SK-N-SH treated with all-trans-retinoic acid at 6 μM for 48 hours (cell line): ENCODE measurements at regions not wholly inside any gene's neighbourhood (a gene's known extent, or its start where the extent isn't known, plus 50 kb on each side); places are given as distances from the start of the nearest gene placed in this dataset.

Source experiments
- ATAC-seq: fragments of 200-7000 bp; cut with Tn5 transposase; 3 replicates; pipeline ENCODE4 v1.9.1; 2020; ENCODE audit warnings: mild to moderate bottlenecking, moderate library complexity
- ARNTL ChIP-seq: fragments of 450-650 bp; formaldehyde crosslinking; IDR thresholded peaks from 2 replicates; pipeline ENCODE4 v1.5.0; 2020; ENCODE audit warnings: low read depth, mild to moderate bottlenecking, moderate library complexity, borderline replicate concordance
- BACH2 ChIP-seq: fragments of 250-450 bp; sonication (Bioruptor Pico); IDR thresholded peaks from 2 replicates; pipeline ENCODE4 v1.9.0; 2021; ENCODE audit warnings: mild to moderate bottlenecking, borderline replicate concordance
- CSDC2 ChIP-seq: fragments of 250-450 bp; sonication (Bioruptor Pico); IDR thresholded peaks from 2 replicates; pipeline ENCODE4 v1.5.0; 2020; ENCODE audit warnings: mild to moderate bottlenecking, moderate library complexity
- ESRRG ChIP-seq: fragments of 250-450 bp; sonication (Bioruptor Pico); IDR thresholded peaks from 2 replicates; pipeline ENCODE4 v1.6.1; 2021; ENCODE audit warnings: mild to moderate bottlenecking
- ISL1 ChIP-seq: fragments of 250-450 bp; sonication (Bioruptor Pico); IDR thresholded peaks from 2 replicates; pipeline ENCODE4 v2.1.2; 2022; ENCODE audit warnings: mild to moderate bottlenecking, moderate library complexity
- OSR1 ChIP-seq: fragments of 250-450 bp; sonication (Bioruptor Pico); IDR thresholded peaks from 2 replicates; pipeline ENCODE4 v1.8.0; 2022; ENCODE audit warnings: moderate library complexity, mild to moderate bottlenecking, inconsistent platforms
- PPARA ChIP-seq: fragments of 250-450 bp; sonication (Bioruptor Pico); IDR thresholded peaks from 2 replicates; pipeline ENCODE4 v1.5.0; 2020; ENCODE audit warnings: mild to moderate bottlenecking, borderline replicate concordance
- RARB ChIP-seq: fragments of 250-450 bp; sonication (Bioruptor Pico); IDR thresholded peaks from 2 replicates; pipeline ENCODE4 v1.8.0; 2021; ENCODE audit warnings: mild to moderate bottlenecking, moderate library complexity
- TCF4 ChIP-seq: fragments of 250-450 bp; sonication (Bioruptor Pico); IDR thresholded peaks from 2 replicates; pipeline ENCODE4 v1.8.0; 2021; ENCODE audit warnings: mild to moderate bottlenecking, moderate library complexity, borderline replicate concordance
- TOX ChIP-seq: fragments of 250-450 bp; sonication (Bioruptor Pico); IDR thresholded peaks from 2 replicates; pipeline ENCODE4 v1.8.0; 2021; ENCODE audit warnings: mild to moderate bottlenecking, moderate library complexity, borderline replicate concordance
- ZC3H10 ChIP-seq: fragments of 250-450 bp; sonication (Bioruptor Pico); IDR thresholded peaks from 2 replicates; pipeline ENCODE4 v1.5.1; 2021; ENCODE audit warnings: mild to moderate bottlenecking, moderate library complexity
- ZFP3 ChIP-seq: fragments of 250-450 bp; sonication (Bioruptor Pico); IDR thresholded peaks from 2 replicates; pipeline ENCODE4 v1.5.0; 2020; ENCODE audit warnings: mild to moderate bottlenecking, moderate library complexity
- ZFP30 ChIP-seq: fragments of 450-650 bp; formaldehyde crosslinking; IDR thresholded peaks from 2 replicates; pipeline ENCODE4 v1.5.0; 2022; ENCODE audit warnings: mild to moderate bottlenecking, moderate library complexity
- ZNF565 ChIP-seq: fragments of 450-650 bp; formaldehyde crosslinking; conservative IDR thresholded peaks from 2 replicates; pipeline ENCODE4 v1.5.0; 2020; ENCODE audit warnings: low read depth, mild to moderate bottlenecking, moderate library complexity
- ZNF70 ChIP-seq: fragments of 450-650 bp; formaldehyde crosslinking; IDR thresholded peaks from 2 replicates; pipeline ENCODE4 v1.5.0; 2020; ENCODE audit warnings: mild to moderate bottlenecking, moderate library complexity
- ZNF8 ChIP-seq: fragments of 450-650 bp; formaldehyde crosslinking; IDR thresholded peaks from 2 replicates; pipeline ENCODE4 v1.5.0; 2020; ENCODE audit warnings: mild to moderate bottlenecking, moderate library complexity
- TF ChIP-seq, protein P1 (sequence below): fragments of 250-450 bp; sonication (Bioruptor Pico); IDR thresholded peaks from 2 replicates; pipeline ENCODE4 v1.5.1; 2021; ENCODE audit warnings: mild to moderate bottlenecking, moderate library complexity
- TF ChIP-seq, protein P2 (sequence below): fragments of 250-450 bp; sonication (Bioruptor Pico); IDR thresholded peaks from 2 replicates; pipeline ENCODE4 v1.8.0; 2020; ENCODE audit warnings: mild to moderate bottlenecking, moderate library complexity, borderline replicate concordance
- TF ChIP-seq, protein P3 (sequence below): fragments of 250-450 bp; sonication (Bioruptor Pico); IDR thresholded peaks from 2 replicates; pipeline ENCODE4 v1.8.0; 2021; ENCODE audit warnings: low read depth, mild to moderate bottlenecking, moderate library complexity, borderline replicate concordance
- TF ChIP-seq, protein P4 (sequence below): fragments of 250-450 bp; sonication (Bioruptor Pico); IDR thresholded peaks from 2 replicates; pipeline ENCODE4 v1.5.0; 2020; ENCODE audit warnings: mild to moderate bottlenecking, moderate library complexity
- TF ChIP-seq, protein P5 (sequence below): fragments of 250-450 bp; sonication (Bioruptor Pico); IDR thresholded peaks from 2 replicates; pipeline ENCODE4 v1.5.1; 2020; ENCODE audit warnings: low read depth, mild to moderate bottlenecking, moderate library complexity

DNA sequence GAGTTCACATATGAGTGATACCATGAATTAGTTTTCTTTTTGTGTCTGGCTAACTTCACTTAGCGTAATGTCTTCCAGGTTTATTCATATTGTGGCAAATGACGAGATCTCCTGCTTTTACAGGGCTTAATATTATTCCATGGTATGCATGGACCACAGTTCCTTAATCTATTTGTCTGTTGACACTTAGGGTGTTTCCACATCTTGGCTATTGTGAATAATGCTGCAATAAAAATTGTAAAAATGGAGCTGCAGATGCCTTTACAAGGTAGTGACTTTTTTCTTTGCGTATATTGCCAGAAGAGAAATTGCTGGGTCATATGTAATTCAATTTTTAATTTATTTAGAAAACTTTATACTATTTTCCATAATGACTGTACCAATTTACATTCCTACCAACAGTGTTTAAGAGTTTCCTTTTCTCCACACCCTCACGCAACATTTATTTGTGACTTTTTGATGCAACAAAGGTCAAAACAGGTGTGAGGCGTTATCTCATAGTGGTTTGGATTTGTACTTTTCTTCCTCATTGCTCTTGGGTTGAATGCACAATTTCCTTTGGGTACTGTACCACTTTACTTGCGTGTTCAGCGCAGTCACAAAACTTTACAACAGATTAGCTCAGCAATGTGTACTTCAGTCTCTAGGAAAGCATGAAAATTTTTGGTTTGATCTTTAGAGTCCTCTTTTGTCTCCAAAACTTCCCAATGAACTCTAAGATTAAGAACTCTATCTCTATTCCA is 240.8 kb downstream of the PPARGC1A start:
- no peak for TF ChIP-seq ARNTL
- no peak for TF ChIP-seq PPARA
- TF ChIP-seq BACH2 (CRISPR knock-in tag): no peak
- TF ChIP-seq ZNF8: no peak
- no peak for TF ChIP-seq RARB (CRISPR knock-in tag)
- no peak for TF ChIP-seq TCF4 (CRISPR knock-in tag)
- TF ChIP-seq ZFP3 (CRISPR knock-in tag): no peak
- no peak for TF ChIP-seq CSDC2 (CRISPR knock-in tag)
- TF ChIP-seq, protein P1, sequence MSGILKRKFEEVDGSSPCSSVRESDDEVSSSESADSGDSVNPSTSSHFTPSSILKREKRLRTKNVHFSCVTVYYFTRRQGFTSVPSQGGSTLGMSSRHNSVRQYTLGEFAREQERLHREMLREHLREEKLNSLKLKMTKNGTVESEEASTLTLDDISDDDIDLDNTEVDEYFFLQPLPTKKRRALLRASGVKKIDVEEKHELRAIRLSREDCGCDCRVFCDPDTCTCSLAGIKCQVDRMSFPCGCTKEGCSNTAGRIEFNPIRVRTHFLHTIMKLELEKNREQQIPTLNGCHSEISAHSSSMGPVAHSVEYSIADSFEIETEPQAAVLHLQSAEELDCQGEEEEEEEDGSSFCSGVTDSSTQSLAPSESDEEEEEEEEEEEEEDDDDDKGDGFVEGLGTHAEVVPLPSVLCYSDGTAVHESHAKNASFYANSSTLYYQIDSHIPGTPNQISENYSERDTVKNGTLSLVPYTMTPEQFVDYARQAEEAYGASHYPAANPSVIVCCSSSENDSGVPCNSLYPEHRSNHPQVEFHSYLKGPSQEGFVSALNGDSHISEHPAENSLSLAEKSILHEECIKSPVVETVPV (CRISPR knock-in tag): no peak
- TF ChIP-seq ZC3H10 (CRISPR knock-in tag): no peak
- TF ChIP-seq ISL1 (CRISPR knock-in tag): no peak
- no peak for TF ChIP-seq OSR1

DNA sequence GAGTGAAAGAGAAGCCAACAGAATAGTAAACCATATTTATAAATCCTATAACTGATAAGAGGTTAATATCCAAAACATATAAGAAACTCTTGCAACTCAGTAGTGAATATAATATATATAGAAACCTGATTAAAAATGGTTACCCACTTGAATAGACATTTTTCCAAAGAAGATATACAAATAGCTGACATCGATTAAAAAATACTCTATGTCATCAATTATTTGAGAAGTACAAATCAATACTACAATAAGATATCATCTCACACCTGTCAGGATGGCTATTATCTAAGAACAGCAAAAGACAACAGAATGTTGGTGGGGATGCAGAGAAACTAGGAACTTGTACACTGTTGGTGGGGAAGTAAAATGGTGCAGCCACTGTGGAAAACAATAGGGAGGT is 254.4 kb downstream of the PPARGC1A start:
- TF ChIP-seq, protein P2, sequence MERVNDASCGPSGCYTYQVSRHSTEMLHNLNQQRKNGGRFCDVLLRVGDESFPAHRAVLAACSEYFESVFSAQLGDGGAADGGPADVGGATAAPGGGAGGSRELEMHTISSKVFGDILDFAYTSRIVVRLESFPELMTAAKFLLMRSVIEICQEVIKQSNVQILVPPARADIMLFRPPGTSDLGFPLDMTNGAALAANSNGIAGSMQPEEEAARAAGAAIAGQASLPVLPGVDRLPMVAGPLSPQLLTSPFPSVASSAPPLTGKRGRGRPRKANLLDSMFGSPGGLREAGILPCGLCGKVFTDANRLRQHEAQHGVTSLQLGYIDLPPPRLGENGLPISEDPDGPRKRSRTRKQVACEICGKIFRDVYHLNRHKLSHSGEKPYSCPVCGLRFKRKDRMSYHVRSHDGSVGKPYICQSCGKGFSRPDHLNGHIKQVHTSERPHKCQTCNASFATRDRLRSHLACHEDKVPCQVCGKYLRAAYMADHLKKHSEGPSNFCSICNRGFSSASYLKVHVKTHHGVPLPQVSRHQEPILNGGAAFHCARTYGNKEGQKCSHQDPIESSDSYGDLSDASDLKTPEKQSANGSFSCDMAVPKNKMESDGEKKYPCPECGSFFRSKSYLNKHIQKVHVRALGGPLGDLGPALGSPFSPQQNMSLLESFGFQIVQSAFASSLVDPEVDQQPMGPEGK (CRISPR knock-in tag): no peak
- no peak for TF ChIP-seq ZFP30
- no peak for ATAC-seq

More for the DNA sequence above, 240.8 kb downstream of the PPARGC1A start:
- ATAC-seq: no peak

DNA sequence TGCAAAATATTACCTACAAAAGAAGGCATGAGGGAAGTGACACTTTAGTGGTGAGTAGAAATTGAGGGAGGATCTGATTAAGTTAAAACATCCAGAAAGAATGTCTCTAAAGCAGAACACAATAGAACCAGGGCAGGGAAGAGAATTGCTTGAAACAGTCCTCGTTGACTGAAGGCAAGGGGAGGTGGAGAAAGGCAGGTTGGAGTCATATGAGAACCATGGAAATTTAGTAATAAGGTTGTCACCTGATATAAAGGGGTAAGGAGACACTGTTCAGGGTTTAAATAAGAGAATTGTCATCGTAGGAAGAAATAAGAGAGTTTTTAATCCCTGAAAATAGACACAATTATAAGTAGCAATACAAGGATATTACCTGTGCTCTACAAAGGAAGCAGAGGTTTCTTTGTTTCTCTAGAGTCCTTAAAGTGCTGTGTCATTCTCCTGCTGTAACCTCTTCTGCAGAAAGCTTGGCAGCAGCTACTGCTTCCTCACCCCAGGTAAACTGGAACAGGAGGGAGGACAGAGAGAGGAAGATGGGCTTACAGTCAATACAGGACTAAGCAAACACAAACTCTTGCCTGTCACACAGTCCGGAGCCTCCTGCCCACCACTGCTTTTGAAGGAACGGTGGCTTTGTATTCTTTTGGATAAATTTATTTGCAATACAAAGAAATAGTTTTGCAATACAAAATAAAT is 258.4 kb downstream of the PPARGC1A start:
- TF ChIP-seq ZNF70 (CRISPR knock-in tag) (no peak), ISL1 (CRISPR knock-in tag) (no peak), ZC3H10 (CRISPR knock-in tag) (no peak)
- TF ChIP-seq, all 23 proteins: peak for 0
- no peak for ATAC-seq

DNA sequence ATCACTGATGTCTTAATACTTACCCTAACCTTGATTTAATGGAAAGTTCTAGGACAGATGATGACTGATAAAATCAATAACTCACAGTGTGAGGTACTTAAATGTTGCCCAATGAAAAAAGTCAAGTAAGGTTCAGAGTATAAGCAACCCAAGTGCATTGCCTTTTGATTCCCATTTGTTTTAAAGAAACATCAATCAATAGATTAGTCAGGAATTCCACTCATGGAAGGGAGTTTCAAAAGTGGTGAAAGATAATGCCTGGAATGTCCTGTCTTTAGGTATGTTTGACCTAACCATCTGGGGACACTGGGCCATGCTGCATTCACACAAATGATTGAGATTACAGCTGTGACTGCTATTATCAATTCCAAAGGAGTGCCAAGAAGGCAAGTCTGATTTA is 259.7 kb downstream of the PPARGC1A start:
- no peak for ATAC-seq
- TF ChIP-seq, protein P3, sequence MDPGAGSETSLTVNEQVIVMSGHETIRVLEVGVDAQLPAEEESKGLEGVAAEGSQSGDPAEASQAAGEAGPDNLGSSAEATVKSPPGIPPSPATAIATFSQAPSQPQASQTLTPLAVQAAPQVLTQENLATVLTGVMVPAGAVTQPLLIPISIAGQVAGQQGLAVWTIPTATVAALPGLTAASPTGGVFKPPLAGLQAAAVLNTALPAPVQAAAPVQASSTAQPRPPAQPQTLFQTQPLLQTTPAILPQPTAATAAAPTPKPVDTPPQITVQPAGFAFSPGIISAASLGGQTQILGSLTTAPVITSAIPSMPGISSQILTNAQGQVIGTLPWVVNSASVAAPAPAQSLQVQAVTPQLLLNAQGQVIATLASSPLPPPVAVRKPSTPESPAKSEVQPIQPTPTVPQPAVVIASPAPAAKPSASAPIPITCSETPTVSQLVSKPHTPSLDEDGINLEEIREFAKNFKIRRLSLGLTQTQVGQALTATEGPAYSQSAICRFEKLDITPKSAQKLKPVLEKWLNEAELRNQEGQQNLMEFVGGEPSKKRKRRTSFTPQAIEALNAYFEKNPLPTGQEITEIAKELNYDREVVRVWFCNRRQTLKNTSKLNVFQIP (CRISPR knock-in tag): no peak

DNA sequence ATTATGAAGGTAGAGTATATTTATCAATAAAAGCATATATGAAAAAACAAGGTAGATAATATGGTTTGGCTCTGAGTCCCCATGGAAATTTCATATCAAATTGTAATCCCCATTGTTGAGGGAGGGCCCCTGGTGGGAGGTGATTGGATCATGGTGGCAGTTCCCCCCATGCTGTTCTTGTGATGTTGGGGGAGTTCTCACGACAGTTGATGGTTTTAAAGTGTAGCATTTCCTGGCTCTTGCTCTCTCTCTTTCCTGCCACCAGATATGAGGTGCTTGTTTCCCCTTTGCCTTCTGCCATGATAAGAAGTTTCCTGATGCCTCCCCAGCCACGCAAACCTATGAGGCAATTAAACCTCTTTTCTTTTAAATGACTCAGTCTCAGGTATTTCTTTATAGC is 260.4 kb downstream of the PPARGC1A start:
- ATAC-seq: no peak
- no peak for TF ChIP-seq TCF4 (CRISPR knock-in tag)
- TF ChIP-seq, protein P1 (CRISPR knock-in tag): no peak
- TF ChIP-seq, protein P4, sequence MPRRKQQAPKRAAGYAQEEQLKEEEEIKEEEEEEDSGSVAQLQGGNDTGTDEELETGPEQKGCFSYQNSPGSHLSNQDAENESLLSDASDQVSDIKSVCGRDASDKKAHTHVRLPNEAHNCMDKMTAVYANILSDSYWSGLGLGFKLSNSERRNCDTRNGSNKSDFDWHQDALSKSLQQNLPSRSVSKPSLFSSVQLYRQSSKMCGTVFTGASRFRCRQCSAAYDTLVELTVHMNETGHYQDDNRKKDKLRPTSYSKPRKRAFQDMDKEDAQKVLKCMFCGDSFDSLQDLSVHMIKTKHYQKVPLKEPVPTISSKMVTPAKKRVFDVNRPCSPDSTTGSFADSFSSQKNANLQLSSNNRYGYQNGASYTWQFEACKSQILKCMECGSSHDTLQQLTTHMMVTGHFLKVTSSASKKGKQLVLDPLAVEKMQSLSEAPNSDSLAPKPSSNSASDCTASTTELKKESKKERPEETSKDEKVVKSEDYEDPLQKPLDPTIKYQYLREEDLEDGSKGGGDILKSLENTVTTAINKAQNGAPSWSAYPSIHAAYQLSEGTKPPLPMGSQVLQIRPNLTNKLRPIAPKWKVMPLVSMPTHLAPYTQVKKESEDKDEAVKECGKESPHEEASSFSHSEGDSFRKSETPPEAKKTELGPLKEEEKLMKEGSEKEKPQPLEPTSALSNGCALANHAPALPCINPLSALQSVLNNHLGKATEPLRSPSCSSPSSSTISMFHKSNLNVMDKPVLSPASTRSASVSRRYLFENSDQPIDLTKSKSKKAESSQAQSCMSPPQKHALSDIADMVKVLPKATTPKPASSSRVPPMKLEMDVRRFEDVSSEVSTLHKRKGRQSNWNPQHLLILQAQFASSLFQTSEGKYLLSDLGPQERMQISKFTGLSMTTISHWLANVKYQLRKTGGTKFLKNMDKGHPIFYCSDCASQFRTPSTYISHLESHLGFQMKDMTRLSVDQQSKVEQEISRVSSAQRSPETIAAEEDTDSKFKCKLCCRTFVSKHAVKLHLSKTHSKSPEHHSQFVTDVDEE (CRISPR knock-in tag): no peak
- TF ChIP-seq CSDC2 (CRISPR knock-in tag): no peak
- no peak for TF ChIP-seq PPARA
- no peak for TF ChIP-seq ZNF565 (CRISPR knock-in tag)
- no peak for TF ChIP-seq ZNF8
- TF ChIP-seq BACH2 (CRISPR knock-in tag): no peak
- TF ChIP-seq ISL1 (CRISPR knock-in tag): no peak
- TF ChIP-seq, protein P5, sequence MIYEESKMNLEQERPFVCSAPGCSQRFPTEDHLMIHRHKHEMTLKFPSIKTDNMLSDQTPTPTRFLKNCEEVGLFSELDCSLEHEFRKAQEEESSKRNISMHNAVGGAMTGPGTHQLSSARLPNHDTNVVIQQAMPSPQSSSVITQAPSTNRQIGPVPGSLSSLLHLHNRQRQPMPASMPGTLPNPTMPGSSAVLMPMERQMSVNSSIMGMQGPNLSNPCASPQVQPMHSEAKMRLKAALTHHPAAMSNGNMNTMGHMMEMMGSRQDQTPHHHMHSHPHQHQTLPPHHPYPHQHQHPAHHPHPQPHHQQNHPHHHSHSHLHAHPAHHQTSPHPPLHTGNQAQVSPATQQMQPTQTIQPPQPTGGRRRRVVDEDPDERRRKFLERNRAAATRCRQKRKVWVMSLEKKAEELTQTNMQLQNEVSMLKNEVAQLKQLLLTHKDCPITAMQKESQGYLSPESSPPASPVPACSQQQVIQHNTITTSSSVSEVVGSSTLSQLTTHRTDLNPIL (CRISPR knock-in tag): no peak
- TF ChIP-seq TOX (CRISPR knock-in tag): no peak
- no peak for TF ChIP-seq ESRRG (CRISPR knock-in tag)
- TF ChIP-seq, protein P3 (CRISPR knock-in tag): no peak
